ENCODE measurements at regions not wholly inside any gene's neighbourhood (a gene's known extent, or its start where the extent isn't known, plus 50 kb on each side); places are given as distances from the start of the nearest gene placed in this dataset.

- TF ChIP-seq RAD21 (IDR thresholded peaks at IDR 0.05; ENCODE audit: low read length) (no peak), RCOR1 (IDR thresholded peaks at IDR 0.05; ENCODE audit: insufficient replicate concordance, low read length) (no peak), MAZ (IDR thresholded peaks at IDR 0.05; ENCODE audit: borderline replicate concordance, low read depth, low read length) (no peak), CTCF (conservative IDR thresholded peaks at IDR 0.05; ENCODE audit: low read depth, low read length) (no peak), FOS (IDR thresholded peaks at IDR 0.05; ENCODE audit: low read depth, low read length) (no peak), POLR2A (IDR thresholded peaks at IDR 0.05; ENCODE audit: low read depth, low read length) (no peak), SMC3 (IDR thresholded peaks at IDR 0.05; ENCODE audit: low read depth, low read length) (no peak), MXI1 (IDR thresholded peaks at IDR 0.05; ENCODE audit: borderline replicate concordance, low read depth, low read length) (no peak), RFX5 (IDR thresholded peaks at IDR 0.05; ENCODE audit: low read depth, low read length) (no peak), USF2 (IDR thresholded peaks at IDR 0.05; ENCODE audit: low read depth, low read length) (no peak)
Measured at GRCh38 chr12:124682425-124683151, 115.2 kb upstream of the NCOR2 start.

Data from IMR-90 (cell line).